ENCODE measurements at regions not wholly inside any gene's neighbourhood (a gene's known extent, or its start where the extent isn't known, plus 50 kb on each side); places are given as distances from the start of the nearest gene placed in this dataset.

GRCh38 chr12:58154359-58154758, 213.0 kb downstream of the ATP23 start:
- H3K36me3 ChIP-seq (ENCODE audit: insufficient read depth, low read length): no peaks in the 10 kb centered on the region
- H3K9me3 ChIP-seq (ENCODE audit: control insufficient read depth in 1 of 2, insufficient read depth in 1 of 2, low read length in 2 of 2): no peaks in the 10 kb centered on the region
- POLR2A ChIA-PET: no interaction called here
- H3K4me1 ChIP-seq (ENCODE audit: insufficient read depth, low read length): no peaks in the 10 kb centered on the region
- ATAC-seq (ENCODE audit: poor library complexity) (no peak), DNase-seq (no peak)
- H3K4me3 ChIP-seq (ENCODE audit: low read length): no peak overlapping the region
- H3K27ac ChIP-seq (ENCODE audit: low read depth in 1 of 2, low read length in 2 of 2): no peak overlapping the region
- Mint-ChIP-seq H3K4me3 (no peak overlapping the region), H3K36me3 (ENCODE audit: low read depth) (no peaks in the 10 kb centered on the region), H3K27ac (no peak overlapping the region), H3K9me3 (no peaks in the 10 kb centered on the region), H3K27me3 (peaks cover 18% of the 10 kb centered on the region), H3K4me1 (ENCODE audit: low read depth) (no peaks in the 10 kb centered on the region)
- CTCF ChIA-PET: no interaction called here
- TF ChIP-seq CTCF (IDR thresholded peaks at IDR 0.05): no peak
- intact Hi-C loops (cut with DNase I, micrococcal nuclease): no loop called here
- no peaks in the 10 kb centered on the region for H3K27me3 ChIP-seq (ENCODE audit: control insufficient read depth in 1 of 2, insufficient read depth in 2 of 2, low read length in 2 of 2)

- ChIA-PET POLR2A (no interaction called here), CTCF (no interaction called here)
- no peaks in the 10 kb centered on the region for H3K36me3 ChIP-seq (ENCODE audit: insufficient read depth, low read length)
- Mint-ChIP-seq H3K27ac (no peak overlapping the region), H3K4me1 (ENCODE audit: low read depth) (no peaks in the 10 kb centered on the region), H3K4me3 (no peak overlapping the region), H3K9me3 (no peaks in the 10 kb centered on the region), H3K27me3 (peaks cover 12% of the 10 kb centered on the region), H3K36me3 (ENCODE audit: low read depth) (no peaks in the 10 kb centered on the region)
- TF ChIP-seq CTCF (IDR thresholded peaks at IDR 0.05): no peak
- no peak for DNase-seq
- no peak for ATAC-seq (ENCODE audit: poor library complexity)
- intact Hi-C loops (cut with DNase I, micrococcal nuclease): no loop called here
- H3K4me1 ChIP-seq (ENCODE audit: insufficient read depth, low read length): no peaks in the 10 kb centered on the region
- no peak overlapping the region for H3K4me3 ChIP-seq (ENCODE audit: low read length)
- H3K27ac ChIP-seq (ENCODE audit: low read depth in 1 of 2, low read length in 2 of 2): no peak overlapping the region
- H3K9me3 ChIP-seq (ENCODE audit: control insufficient read depth in 1 of 2, insufficient read depth in 1 of 2, low read length in 2 of 2): no peaks in the 10 kb centered on the region
- H3K27me3 ChIP-seq (ENCODE audit: control insufficient read depth in 1 of 2, insufficient read depth in 2 of 2, low read length in 2 of 2): no peaks in the 10 kb centered on the region
Measured at GRCh38 chr12:58156697-58157096, 215.3 kb downstream of the ATP23 start.

GRCh38 chr12:58159941-58160340, 218.6 kb downstream of the ATP23 start:
- TF ChIP-seq CTCF (IDR thresholded peaks at IDR 0.05): no peak
- Histone ChIP-seq H3K4me1 (ENCODE audit: insufficient read depth, low read length) (no peaks in the 10 kb centered on the region), H3K4me3 (ENCODE audit: low read length) (no peak overlapping the region), H3K36me3 (ENCODE audit: insufficient read depth, low read length) (no peaks in the 10 kb centered on the region), H3K27ac (ENCODE audit: low read depth in 1 of 2, low read length in 2 of 2) (no peak overlapping the region), H3K27me3 (ENCODE audit: control insufficient read depth in 1 of 2, insufficient read depth in 2 of 2, low read length in 2 of 2) (no peaks in the 10 kb centered on the region), H3K9me3 (ENCODE audit: control insufficient read depth in 1 of 2, insufficient read depth in 1 of 2, low read length in 2 of 2) (no peaks in the 10 kb centered on the region)
- no peak overlapping the region for H3K4me3 Mint-ChIP-seq
- ChIA-PET CTCF (no interaction called here), POLR2A (no interaction called here)
- no peaks in the 10 kb centered on the region for H3K9me3 Mint-ChIP-seq
- H3K27ac Mint-ChIP-seq: no peak overlapping the region
- DNase-seq: no peak
- intact Hi-C loops (cut with DNase I, micrococcal nuclease): no loop called here
- H3K36me3 Mint-ChIP-seq (ENCODE audit: low read depth): no peaks in the 10 kb centered on the region
- peaks cover 4% of the 10 kb centered on the region for H3K27me3 Mint-ChIP-seq
- no peak for ATAC-seq (ENCODE audit: poor library complexity)
- H3K4me1 Mint-ChIP-seq (ENCODE audit: low read depth): no peaks in the 10 kb centered on the region
